Activated CD8-positive, alpha-beta memory T cell treated with anti-CD3 and anti-CD28 coated beads, Interleukin-2, amount 10 ng/mL, durations not matched to agents 7 days and 5 days (primary cell): ENCODE measurements at regions not wholly inside any gene's neighbourhood (a gene's known extent, or its start where the extent isn't known, plus 50 kb on each side); places are given as distances from the start of the nearest gene placed in this dataset.
A peak's percentile ranks its signal among the peaks of the same experiment; 100 is the strongest.

ENCODE experiments used
- ATAC-seq: fragments of 150-1000 bp; cut with Tn5 transposase; one replicate; pipeline ENCODE4 v1.10.0; 2021; ENCODE audit warnings: moderate library complexity
- CTCF ChIA-PET: fragments of 350-600 bp; sonication (Branson Sonifier 250); formaldehyde crosslinking; loops from one replicate; lab custom pipeline; 2021; ENCODE audit warnings: antibody characterized with exemption; lab: Charles Lee
- DNase-seq: peaks from one replicate; pipeline ENCODE4 v3.0.0-alpha.2; 2020
- H3K27ac Mint-ChIP-seq: one replicate; pipeline ENCODE4 v1.8.0; 2021; ENCODE audit warnings: mild to moderate bottlenecking, mixed read lengths
- H3K27me3 Mint-ChIP-seq: one replicate; pipeline ENCODE4 v1.8.0; 2021; ENCODE audit warnings: mixed read lengths
- H3K36me3 Mint-ChIP-seq: one replicate; pipeline ENCODE4 v1.8.0; 2021; ENCODE audit warnings: mild to moderate bottlenecking, mixed read lengths
- H3K4me1 Mint-ChIP-seq: one replicate; pipeline ENCODE4 v1.8.0; 2021; ENCODE audit warnings: mixed read lengths
- H3K4me3 Mint-ChIP-seq: one replicate; pipeline ENCODE4 v1.8.0; 2021; ENCODE audit warnings: mild to moderate bottlenecking, moderate library complexity, mixed read lengths
- H3K9me3 Mint-ChIP-seq: one replicate; pipeline ENCODE4 v1.8.0; 2022; ENCODE audit warnings: low read depth, mixed read lengths

- no peak overlapping the region for H3K27ac Mint-ChIP-seq
- H3K36me3 Mint-ChIP-seq, result no peaks in the 10 kb centered on the region
- H3K4me3 Mint-ChIP-seq, result no peak overlapping the region
- CTCF ChIA-PET, result interaction anchor here (1.2 kb wide), 1 partner anchor 11 kb away, joined by 3 read pairs; no protein-coding TSS in a partner anchor
- ATAC-seq (no peak), DNase-seq (no peak)
- H3K27me3 Mint-ChIP-seq, result peaks cover 2% of the 10 kb centered on the region
- no peaks in the 10 kb centered on the region for H3K9me3 Mint-ChIP-seq
- H3K4me1 Mint-ChIP-seq, result no peaks in the 10 kb centered on the region
Measured at GRCh38 chr12:130031041-130031440, 127.2 kb upstream of the TMEM132D start.

- CTCF ChIA-PET, result interaction anchor here (0.7 to 1.4 kb wide), 4 partner anchors 8 to 13 kb away, joined by 3 read pairs; no protein-coding TSS in a partner anchor
- no peak for ATAC-seq
- Mint-ChIP-seq H3K4me1 (no peaks in the 10 kb centered on the region), H3K27me3 (peaks cover 2% of the 10 kb centered on the region), H3K9me3 (no peaks in the 10 kb centered on the region), H3K4me3 (no peak overlapping the region), H3K27ac (no peak overlapping the region), H3K36me3 (no peaks in the 10 kb centered on the region)
- peak; percentile 66 for DNase-seq
Measured at GRCh38 chr12:130031571-130032189, 127.9 kb upstream of the TMEM132D start.

GRCh38 chr12:130041983-130042812 is 120.1 kb upstream of the FZD10 start:
- CTCF ChIA-PET, result interaction anchor here (1.2 kb wide), 1 partner anchor 10 kb away, joined by 3 read pairs; no protein-coding TSS in a partner anchor
- Mint-ChIP-seq H3K9me3 (peaks cover 10% of the 10 kb centered on the region), H3K27ac (no peak overlapping the region), H3K4me1 (no peaks in the 10 kb centered on the region), H3K36me3 (peaks cover 7% of the 10 kb centered on the region), H3K4me3 (no peak overlapping the region), H3K27me3 (peaks cover 21% of the 10 kb centered on the region)
- DNase-seq, result no peak
- ATAC-seq, result no peak

- no peaks in the 10 kb centered on the region for H3K4me1 Mint-ChIP-seq
- no peak for DNase-seq
- H3K27me3 Mint-ChIP-seq, result peaks cover 21% of the 10 kb centered on the region
- no peak overlapping the region for H3K27ac Mint-ChIP-seq
- peaks cover 7% of the 10 kb centered on the region for H3K36me3 Mint-ChIP-seq
- ATAC-seq, result no peak
- no peak overlapping the region for H3K4me3 Mint-ChIP-seq
- CTCF ChIA-PET, result interaction anchor here (1.3 kb wide), 1 partner anchor 291 kb away, joined by 3 read pairs; no protein-coding TSS in a partner anchor
- peaks cover 10% of the 10 kb centered on the region for H3K9me3 Mint-ChIP-seq
Measured at GRCh38 chr12:130043685-130044406, 118.4 kb upstream of the FZD10 start.

GRCh38 chr12:130044991-130045621 is 117.2 kb upstream of the FZD10 start:
- CTCF ChIA-PET, result interaction anchor here (1.3 kb wide), 1 partner anchor 290 kb away, joined by 3 read pairs; no protein-coding TSS in a partner anchor
- ATAC-seq (no peak), DNase-seq (no peak)
- Mint-ChIP-seq H3K36me3 (peaks cover 7% of the 10 kb centered on the region), H3K4me3 (no peak overlapping the region), H3K9me3 (peaks cover 10% of the 10 kb centered on the region), H3K27ac (no peak overlapping the region), H3K4me1 (no peaks in the 10 kb centered on the region), H3K27me3 (peaks cover 21% of the 10 kb centered on the region)

- H3K4me1 Mint-ChIP-seq, result no peaks in the 10 kb centered on the region
- H3K4me3 Mint-ChIP-seq, result no peak overlapping the region
- ATAC-seq (no peak), DNase-seq (no peak)
- peaks cover 16% of the 10 kb centered on the region for H3K27me3 Mint-ChIP-seq
- no peak overlapping the region for H3K27ac Mint-ChIP-seq
- H3K36me3 Mint-ChIP-seq, result peaks cover under 1% of the 10 kb centered on the region
- H3K9me3 Mint-ChIP-seq, result peaks cover 3% of the 10 kb centered on the region
- CTCF ChIA-PET, result no interaction called here
Measured at GRCh38 chr12:130049666-130050065, 112.6 kb upstream of the FZD10 start.

GRCh38 chr12:130051900-130052299 is 110.4 kb upstream of the FZD10 start:
- no peak overlapping the region for H3K4me3 Mint-ChIP-seq
- H3K27ac Mint-ChIP-seq, result no peak overlapping the region
- peaks cover 5% of the 10 kb centered on the region for H3K27me3 Mint-ChIP-seq
- H3K36me3 Mint-ChIP-seq, result peaks cover 10% of the 10 kb centered on the region
- CTCF ChIA-PET, result no interaction called here
- peaks cover 5% of the 10 kb centered on the region for H3K4me1 Mint-ChIP-seq
- DNase-seq (no peak), ATAC-seq (no peak)
- peaks cover 14% of the 10 kb centered on the region for H3K9me3 Mint-ChIP-seq

- peaks cover 10% of the 10 kb centered on the region for H3K36me3 Mint-ChIP-seq
Measured at GRCh38 chr12:130053651-130054069, 108.6 kb upstream of the FZD10 start.

GRCh38 chr12:130054803-130055202 is 107.5 kb upstream of the FZD10 start:
- H3K9me3 Mint-ChIP-seq, result peaks cover 14% of the 10 kb centered on the region
- no peak for ATAC-seq
- CTCF ChIA-PET, result no interaction called here
- H3K4me1 Mint-ChIP-seq, result peaks cover 5% of the 10 kb centered on the region
- H3K36me3 Mint-ChIP-seq, result peaks cover 10% of the 10 kb centered on the region
- H3K27ac Mint-ChIP-seq, result peak overlapping the region; percentile 74
- H3K4me3 Mint-ChIP-seq, result no peak overlapping the region
- no peak for DNase-seq
- peaks cover 5% of the 10 kb centered on the region for H3K27me3 Mint-ChIP-seq

More at GRCh38 chr12:130053651-130054069, 108.6 kb upstream of the FZD10 start:
- Mint-ChIP-seq H3K27ac (no peak overlapping the region), H3K27me3 (peaks cover 5% of the 10 kb centered on the region), H3K4me1 (peaks cover 5% of the 10 kb centered on the region), H3K4me3 (no peak overlapping the region), H3K9me3 (peaks cover 14% of the 10 kb centered on the region)
- CTCF ChIA-PET, result no interaction called here
- no peak for DNase-seq
- no peak for ATAC-seq

GRCh38 chr12:130058926-130059472 is 103.3 kb upstream of the FZD10 start:
- peaks cover 5% of the 10 kb centered on the region for H3K4me1 Mint-ChIP-seq
- peaks cover 5% of the 10 kb centered on the region for H3K27me3 Mint-ChIP-seq
- peaks cover 10% of the 10 kb centered on the region for H3K36me3 Mint-ChIP-seq

GRCh38 chr12:130063866-130064265 is 98.4 kb upstream of the FZD10 start:
- Mint-ChIP-seq H3K36me3 (no peaks in the 10 kb centered on the region), H3K4me1 (no peaks in the 10 kb centered on the region), H3K27ac (no peak overlapping the region), H3K9me3 (peaks cover 8% of the 10 kb centered on the region), H3K4me3 (no peak overlapping the region), H3K27me3 (no peaks in the 10 kb centered on the region)
- no peak for DNase-seq
- CTCF ChIA-PET, result no interaction called here
- no peak for ATAC-seq

More at GRCh38 chr12:130058926-130059472, 103.3 kb upstream of the FZD10 start:
- peaks cover 18% of the 10 kb centered on the region for H3K9me3 Mint-ChIP-seq
- no peak overlapping the region for H3K27ac Mint-ChIP-seq
- no peak overlapping the region for H3K4me3 Mint-ChIP-seq
- CTCF ChIA-PET, result no interaction called here
- no peak for ATAC-seq
- no peak for DNase-seq

- Mint-ChIP-seq H3K36me3 (no peaks in the 10 kb centered on the region), H3K4me3 (no peak overlapping the region), H3K27me3 (no peaks in the 10 kb centered on the region), H3K9me3 (peaks cover 8% of the 10 kb centered on the region), H3K4me1 (no peaks in the 10 kb centered on the region), H3K27ac (no peak overlapping the region)
- no peak for DNase-seq
- CTCF ChIA-PET, result no interaction called here
- ATAC-seq, result no peak
Measured at GRCh38 chr12:130064999-130065398, 97.3 kb upstream of the FZD10 start.
